Smooth muscle cell (in vitro differentiated cells): ENCODE measurements at regions not wholly inside any gene's neighbourhood (a gene's known extent, or its start where the extent isn't known, plus 50 kb on each side); places are given as distances from the start of the nearest gene placed in this dataset.
A peak's percentile ranks its signal among the peaks of the same experiment; 100 is the strongest.

Experiments
- DNase-seq: peaks from one replicate; lab custom pipeline; 2025; ENCODE audit not compliant: unreplicated experiment; lab: John Stamatoyannopoulos, UW
- H2AFZ ChIP-seq: fragments of 200-600 bp; sonication (generic); 2 replicates; pipeline ENCODE4 v1.6.0; 2016; ENCODE audit warnings: antibody characterized with exemption, low read depth, mild to moderate bottlenecking
- H3F3A ChIP-seq: fragments of 200-600 bp; sonication (generic); 2 replicates; pipeline ENCODE4 v1.6.0; 2017; ENCODE audit warnings: antibody characterized with exemption, low read depth
- H3K27ac ChIP-seq: fragments of 200-600 bp; sonication (generic); 2 replicates; pipeline ENCODE4 v1.5.1; 2016; ENCODE audit warnings: low read depth, mild to moderate bottlenecking
- H3K27me3 ChIP-seq: fragments of 200-600 bp; sonication (generic); 2 replicates; pipeline ENCODE4 v1.6.1; 2016; ENCODE audit warnings: low read depth, mild to moderate bottlenecking
- H3K36me3 ChIP-seq: fragments of 200-600 bp; sonication (generic); 2 replicates; pipeline ENCODE4 v1.5.1; 2016; ENCODE audit warnings: low read depth
- H3K4me1 ChIP-seq: fragments of 200-600 bp; sonication (generic); 2 replicates; pipeline ENCODE4 v1.5.1; 2016; ENCODE audit warnings: low read depth
- H3K4me2 ChIP-seq: fragments of 200-600 bp; sonication (generic); 2 replicates; pipeline ENCODE4 v1.6.0; 2016; ENCODE audit warnings: mild to moderate bottlenecking
- H3K4me3 ChIP-seq: fragments of 200-600 bp; sonication (generic); 2 replicates; pipeline ENCODE4 v1.5.1; 2016; ENCODE audit warnings: mild to moderate bottlenecking
- H3K79me2 ChIP-seq: fragments of 200-600 bp; sonication (generic); 2 replicates; pipeline ENCODE4 v1.6.0; 2016; ENCODE audit warnings: low read depth, mild to moderate bottlenecking
- H3K9ac ChIP-seq: fragments of 200-600 bp; sonication (generic); 2 replicates; pipeline ENCODE4 v1.6.0; 2016; ENCODE audit warnings: low read depth
- H3K9me3 ChIP-seq: fragments of 200-600 bp; sonication (generic); replicated peaks from 2 replicates; pipeline ENCODE4 v1.5.1; 2016; ENCODE audit warnings: low read depth
- H4K20me1 ChIP-seq: fragments of 200-600 bp; sonication (generic); 2 replicates; pipeline ENCODE4 v1.6.0; 2016; ENCODE audit warnings: low read depth
- WGBS: methylation state at CpG from one replicate; pipeline ENCODE4 v1.1.7; 2016; ENCODE audit warnings: low lambda C conversion rate; 5-methylcytosine and 5-hydroxymethylcytosine counted together
- small RNA-seq: library from RNA; depleted of rRNA; stranded (forward); fragments of <200 nt; gene quantifications from one replicate; pipeline ENCODE3, GENCODE V24; 2014
- TF ChIP-seq, protein P1 (sequence below): fragments of 200-600 bp; sonication (generic); IDR thresholded peaks from 2 replicates; pipeline ENCODE4 v1.5.1; 2017; ENCODE audit warnings: borderline replicate concordance, mild to moderate bottlenecking, antibody characterized with exemption; ENCODE audit not compliant: insufficient read depth, poor library complexity, severe bottlenecking

DNA sequence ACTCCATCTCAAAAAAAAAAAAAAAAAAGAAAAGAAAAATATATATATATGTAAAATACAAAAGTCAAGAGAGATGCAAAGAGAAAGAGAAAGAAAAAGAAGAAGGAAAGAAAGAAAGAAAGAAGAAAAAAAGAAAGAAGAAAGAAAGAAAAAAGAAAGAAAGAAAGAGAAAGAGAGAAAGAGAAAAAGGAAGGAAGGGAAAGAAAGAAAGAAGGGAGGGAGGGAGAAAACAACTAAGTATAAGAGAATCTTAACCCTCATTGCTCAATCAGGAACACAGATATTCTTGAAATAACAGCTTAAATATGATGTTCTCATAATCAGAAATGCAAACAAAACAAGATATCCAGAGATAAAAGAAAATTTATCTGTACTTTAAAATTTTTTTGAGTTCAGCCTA lies 54.4 kb upstream of the MARCKS start:
- no peak for DNase-seq

DNA sequence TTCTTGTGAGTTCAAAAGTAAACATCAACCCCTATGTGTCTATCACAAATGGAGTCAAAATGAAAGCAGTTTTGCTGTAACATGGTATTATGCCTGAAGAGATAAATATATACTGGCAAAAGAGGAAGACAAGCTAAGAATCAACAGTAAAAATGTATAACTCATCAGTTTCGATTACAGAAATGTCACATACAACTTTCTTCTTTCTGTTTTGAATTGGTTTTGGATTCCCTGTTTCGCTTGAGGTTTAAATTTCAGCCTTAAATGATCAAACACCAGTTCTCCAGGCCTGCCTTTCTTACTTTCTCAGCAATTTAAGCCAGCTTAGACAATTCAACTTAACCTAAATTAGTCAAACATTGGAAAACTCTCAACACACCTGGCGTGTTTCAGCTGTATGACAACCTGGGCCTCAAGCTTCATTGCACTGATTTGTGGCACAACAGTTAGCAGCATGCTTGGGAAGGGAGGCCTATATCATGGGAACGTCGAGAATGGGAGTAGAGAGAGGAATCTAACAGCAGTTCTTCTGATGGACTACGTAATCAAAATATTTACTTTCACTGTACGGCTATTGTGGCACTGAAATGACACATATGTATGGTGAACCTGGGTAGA lies 51.9 kb upstream of the MARCKS start:
- Histone ChIP-seq H4K20me1 (no peaks in the 10 kb centered on the region), H3F3A (no peaks in the 10 kb centered on the region), H3K27ac (no peak overlapping the region), H2AFZ (no peak overlapping the region), H3K4me2 (no peak overlapping the region), H3K9me3 (no peaks in the 10 kb centered on the region), H3K4me3 (no peak overlapping the region), H3K79me2 (no peaks in the 10 kb centered on the region), H3K4me1 (no peaks in the 10 kb centered on the region), H3K9ac (no peak overlapping the region), H3K36me3 (no peaks in the 10 kb centered on the region), H3K27me3 (no peaks in the 10 kb centered on the region)
- TF ChIP-seq, protein P1, sequence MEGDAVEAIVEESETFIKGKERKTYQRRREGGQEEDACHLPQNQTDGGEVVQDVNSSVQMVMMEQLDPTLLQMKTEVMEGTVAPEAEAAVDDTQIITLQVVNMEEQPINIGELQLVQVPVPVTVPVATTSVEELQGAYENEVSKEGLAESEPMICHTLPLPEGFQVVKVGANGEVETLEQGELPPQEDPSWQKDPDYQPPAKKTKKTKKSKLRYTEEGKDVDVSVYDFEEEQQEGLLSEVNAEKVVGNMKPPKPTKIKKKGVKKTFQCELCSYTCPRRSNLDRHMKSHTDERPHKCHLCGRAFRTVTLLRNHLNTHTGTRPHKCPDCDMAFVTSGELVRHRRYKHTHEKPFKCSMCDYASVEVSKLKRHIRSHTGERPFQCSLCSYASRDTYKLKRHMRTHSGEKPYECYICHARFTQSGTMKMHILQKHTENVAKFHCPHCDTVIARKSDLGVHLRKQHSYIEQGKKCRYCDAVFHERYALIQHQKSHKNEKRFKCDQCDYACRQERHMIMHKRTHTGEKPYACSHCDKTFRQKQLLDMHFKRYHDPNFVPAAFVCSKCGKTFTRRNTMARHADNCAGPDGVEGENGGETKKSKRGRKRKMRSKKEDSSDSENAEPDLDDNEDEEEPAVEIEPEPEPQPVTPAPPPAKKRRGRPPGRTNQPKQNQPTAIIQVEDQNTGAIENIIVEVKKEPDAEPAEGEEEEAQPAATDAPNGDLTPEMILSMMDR = no peak
- 90% methylated on average over 7 of the region's 7 CpGs for WGBS
- DNase-seq = no peak

More for the DNA sequence above, 54.4 kb upstream of the MARCKS start:
- Histone ChIP-seq H3K36me3 (no peaks in the 10 kb centered on the region), H3K9me3 (no peaks in the 10 kb centered on the region), H3K27ac (no peak overlapping the region), H3K4me2 (no peak overlapping the region), H3K79me2 (no peaks in the 10 kb centered on the region), H3K4me3 (no peak overlapping the region), H3K9ac (no peak overlapping the region), H3F3A (no peaks in the 10 kb centered on the region), H4K20me1 (no peaks in the 10 kb centered on the region), H2AFZ (no peak overlapping the region), H3K27me3 (no peaks in the 10 kb centered on the region), H3K4me1 (no peaks in the 10 kb centered on the region)
- TF ChIP-seq, protein P1 = no peak

DNA sequence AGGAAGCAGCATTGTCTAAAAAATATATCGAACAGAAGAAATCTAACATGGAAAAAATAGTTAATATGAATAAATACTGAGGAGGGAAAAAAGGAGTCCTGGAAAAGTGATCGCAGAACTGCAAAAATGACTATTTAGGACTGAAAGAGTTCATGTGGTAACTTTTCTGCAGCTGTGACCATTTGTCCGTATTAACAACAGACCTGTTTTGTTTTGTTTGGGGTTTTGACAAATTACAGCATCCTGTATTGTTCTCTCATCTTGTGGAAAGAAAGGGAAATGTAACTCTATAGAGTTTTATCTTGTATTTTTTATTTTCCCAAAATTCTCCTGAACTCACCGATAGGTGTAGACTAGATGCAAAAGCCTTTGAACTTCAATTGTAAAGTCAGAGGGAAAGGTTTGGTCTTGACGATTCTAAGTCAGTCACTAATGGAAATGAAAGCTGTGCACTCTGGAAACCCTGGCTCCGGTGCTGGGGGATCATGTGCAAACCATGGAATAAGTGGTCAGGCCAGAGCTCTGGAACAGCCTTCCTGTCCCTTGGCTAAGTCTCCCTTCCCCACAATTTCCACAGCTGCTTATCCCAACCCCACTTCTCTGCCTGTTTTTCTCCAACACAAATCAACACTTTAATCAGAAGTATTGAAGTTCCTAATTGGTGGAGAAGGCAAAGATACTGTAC lies 51.2 kb upstream of the MARCKS start:
- no peaks in the 10 kb centered on the region for H3K4me1 ChIP-seq
- H3K79me2 ChIP-seq = no peaks in the 10 kb centered on the region
- DNase-seq = no peak
- no peak overlapping the region for H3K9ac ChIP-seq
- H3K4me3 ChIP-seq = no peak overlapping the region
- WGBS = 84% methylated on average over 6 of the region's 6 CpGs
- H3K4me2 ChIP-seq = no peak overlapping the region
- no peaks in the 10 kb centered on the region for H3K9me3 ChIP-seq
- TF ChIP-seq, protein P1 = no peak
- H3K27me3 ChIP-seq = no peaks in the 10 kb centered on the region
- no peak overlapping the region for H3K27ac ChIP-seq
- H4K20me1 ChIP-seq = no peaks in the 10 kb centered on the region
- no peaks in the 10 kb centered on the region for H3K36me3 ChIP-seq
- H2AFZ ChIP-seq = no peak overlapping the region
- H3F3A ChIP-seq = no peaks in the 10 kb centered on the region

Small RNAs in the stretch of these regions (small RNA-seq; reads per million reads assigned to genes)
- 0.71 reads per million, percentile 24 among the genes with 10 or more reads in this experiment for gene RNU6-1163P
